Activated CD4-positive, alpha-beta T cell treated with anti-CD3 and anti-CD28 coated beads, Interleukin-2, amount 10 ng/mL, durations not matched to agents 7 days and 5 days (primary cell): ENCODE measurements at regions not wholly inside any gene's neighbourhood (a gene's known extent, or its start where the extent isn't known, plus 50 kb on each side); places are given as distances from the start of the nearest gene placed in this dataset.

Experiments used
- CTCF ChIA-PET: fragments of 350-600 bp; sonication (Branson Sonifier 250); formaldehyde crosslinking; loops from one replicate; lab custom pipeline; 2021; ENCODE audit warnings: antibody characterized with exemption; lab: Charles Lee
- POLR2A ChIA-PET: fragments of 350-600 bp; sonication (Branson Sonifier 250); formaldehyde crosslinking; loops from one replicate; lab custom pipeline; 2021; ENCODE audit warnings: antibody characterized with exemption; lab: Charles Lee
- DNase-seq: peaks from one replicate; pipeline ENCODE4 v3.0.0-alpha.2; 2020
- H3K27ac Mint-ChIP-seq: one replicate; pipeline ENCODE4 v1.8.0; 2021; ENCODE audit warnings: mild to moderate bottlenecking, moderate library complexity, mixed read lengths
- H3K27me3 Mint-ChIP-seq: one replicate; pipeline ENCODE4 v1.8.0; 2021; ENCODE audit warnings: mixed read lengths
- H3K36me3 Mint-ChIP-seq: one replicate; pipeline ENCODE4 v1.8.0; 2021; ENCODE audit warnings: low read depth, mixed read lengths
- H3K4me1 Mint-ChIP-seq: one replicate; pipeline ENCODE4 v1.8.0; 2021; ENCODE audit warnings: mixed read lengths
- H3K4me3 Mint-ChIP-seq: one replicate; pipeline ENCODE4 v1.8.0; 2021; ENCODE audit warnings: mild to moderate bottlenecking, moderate library complexity, mixed read lengths
- H3K9me3 Mint-ChIP-seq: one replicate; pipeline ENCODE4 v1.8.0; 2021; ENCODE audit warnings: mixed read lengths

DNA sequence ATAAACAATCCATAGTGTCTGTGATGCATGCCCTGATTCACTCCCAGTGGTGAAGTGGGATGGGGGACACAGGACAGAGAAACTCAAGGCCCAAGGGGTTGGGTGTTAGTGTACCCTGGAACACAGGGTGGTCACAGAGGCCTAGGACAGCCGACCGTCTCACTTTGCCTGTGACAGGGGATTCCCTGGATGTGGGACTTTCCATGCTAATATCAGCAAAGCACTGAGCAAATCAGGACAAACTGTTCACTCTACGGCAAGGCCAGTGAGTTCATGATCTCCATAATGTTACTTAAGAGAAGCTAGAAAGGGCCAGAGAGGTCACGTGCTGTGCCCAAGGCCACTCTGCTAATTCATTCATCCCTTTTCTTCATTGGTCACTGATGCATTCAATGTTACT lies 158.7 kb upstream of the RBPJ start:
- Mint-ChIP-seq H3K36me3 (peaks cover 12% of the 10 kb centered on the region), H3K27ac (no peak overlapping the region), H3K27me3 (no peaks in the 10 kb centered on the region), H3K4me3 (no peak overlapping the region), H3K4me1 (peaks cover 17% of the 10 kb centered on the region), H3K9me3 (peaks cover 18% of the 10 kb centered on the region)
- ChIA-PET CTCF (interaction anchor here (0.9 to 3.9 kb wide), 7 partner anchors 9 to 58 kb away, joined by 3 to 21 read pairs (median 3); no protein-coding TSS in a partner anchor), POLR2A (no interaction called here)
- DNase-seq, result no peak

- H3K27ac Mint-ChIP-seq, result peak overlapping the region; percentile 14
- H3K27me3 Mint-ChIP-seq, result no peaks in the 10 kb centered on the region
- ChIA-PET POLR2A (no interaction called here), CTCF (interaction anchor here (0.8 to 1.1 kb wide), 4 partner anchors 10 to 25 kb away, joined by 3 read pairs; no protein-coding TSS in a partner anchor)
- H3K4me3 Mint-ChIP-seq, result no peak overlapping the region
- H3K9me3 Mint-ChIP-seq, result peaks cover 13% of the 10 kb centered on the region
- no peak for DNase-seq
- peaks cover 5% of the 10 kb centered on the region for H3K36me3 Mint-ChIP-seq
- peaks cover 7% of the 10 kb centered on the region for H3K4me1 Mint-ChIP-seq
Observed at GRCh38 chr4:26163425-26164362, 157.1 kb upstream of the RBPJ start.

DNA sequence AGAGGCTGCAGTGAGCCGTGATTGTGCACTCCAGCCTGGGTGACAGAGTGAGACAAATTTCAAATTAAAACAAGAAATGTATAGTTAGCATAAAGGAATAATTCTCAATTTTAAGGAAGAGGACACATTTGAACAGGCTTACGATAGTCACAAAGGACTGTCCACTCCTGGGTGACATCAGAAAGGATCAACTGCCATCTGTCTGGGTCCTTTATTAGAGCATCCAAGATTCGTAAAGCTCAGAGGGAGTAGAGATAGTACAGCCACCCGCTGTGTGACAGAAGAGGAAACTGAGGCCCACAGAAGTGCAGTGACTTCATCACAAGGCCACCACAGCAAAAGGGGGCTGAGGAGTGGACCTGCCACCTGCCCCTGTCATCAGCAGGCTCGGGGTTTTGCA lies 149.3 kb upstream of the RBPJ start:
- Mint-ChIP-seq H3K27me3 (peaks cover 4% of the 10 kb centered on the region), H3K36me3 (no peaks in the 10 kb centered on the region), H3K4me1 (peaks cover 4% of the 10 kb centered on the region), H3K27ac (no peak overlapping the region), H3K9me3 (no peaks in the 10 kb centered on the region), H3K4me3 (no peak overlapping the region)
- CTCF ChIA-PET, result interaction anchor here (0.8 to 4.0 kb wide), 4 partner anchors 11 to 53 kb away, joined by 3 to 21 read pairs (median 4); no protein-coding TSS in a partner anchor
- POLR2A ChIA-PET, result no interaction called here
- no peak for DNase-seq

DNA sequence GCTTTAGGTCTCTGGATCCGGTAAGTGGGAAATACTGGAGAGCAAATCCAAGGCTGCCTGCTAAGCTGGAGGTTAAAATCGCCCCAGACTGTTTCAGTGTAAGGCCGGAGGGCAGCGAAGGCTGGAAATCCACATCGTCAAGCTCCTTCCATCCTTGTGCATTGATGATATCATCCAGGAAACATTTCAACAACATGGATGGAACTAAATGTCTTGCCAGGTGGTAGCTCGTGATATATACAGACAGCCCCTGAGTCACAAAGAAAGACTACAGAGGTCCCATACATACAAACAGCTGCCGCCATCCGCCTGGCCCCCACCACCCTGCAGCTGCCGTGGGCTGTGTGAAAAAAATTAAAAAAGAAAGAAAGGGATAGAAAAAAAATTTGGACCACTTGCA lies 148.9 kb upstream of the RBPJ start:
- Mint-ChIP-seq H3K27me3 (peaks cover 4% of the 10 kb centered on the region), H3K4me3 (no peak overlapping the region), H3K36me3 (no peaks in the 10 kb centered on the region), H3K9me3 (no peaks in the 10 kb centered on the region), H3K27ac (no peak overlapping the region), H3K4me1 (peaks cover 4% of the 10 kb centered on the region)
- ChIA-PET POLR2A (no interaction called here), CTCF (interaction anchor here (0.8 to 4.0 kb wide), 4 partner anchors 11 to 53 kb away, joined by 3 to 21 read pairs (median 4); no protein-coding TSS in a partner anchor)
- DNase-seq, result no peak

DNA sequence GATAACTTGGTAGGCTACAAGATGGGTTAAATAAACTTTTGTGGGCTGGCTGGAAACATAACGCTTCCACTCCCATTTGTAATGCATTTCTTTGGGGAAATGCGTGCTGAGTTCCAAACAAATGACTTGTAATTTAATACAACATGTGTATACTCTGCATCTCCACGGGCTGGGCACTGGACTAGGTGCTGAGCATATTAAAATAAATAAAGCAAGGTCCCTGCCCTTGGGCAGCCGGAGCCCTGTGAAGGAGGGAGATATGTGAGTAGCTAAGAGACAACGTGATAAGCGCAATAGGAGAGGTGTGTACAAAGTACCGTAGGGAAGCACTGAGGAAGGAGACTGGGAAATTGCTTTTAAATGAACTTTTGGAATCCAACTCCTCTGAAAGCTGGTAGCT lies 147.2 kb upstream of the RBPJ start:
- CTCF ChIA-PET, result interaction anchor here (1.2 to 4.0 kb wide), 2 partner anchors 13 to 20 kb away, joined by 3 to 21 read pairs; no protein-coding TSS in a partner anchor
- Mint-ChIP-seq H3K27me3 (peaks cover 4% of the 10 kb centered on the region), H3K9me3 (no peaks in the 10 kb centered on the region), H3K4me1 (peaks cover 4% of the 10 kb centered on the region), H3K4me3 (no peak overlapping the region), H3K27ac (no peak overlapping the region), H3K36me3 (no peaks in the 10 kb centered on the region)
- DNase-seq, result no peak
- POLR2A ChIA-PET, result no interaction called here

GRCh38 chr4:26174027-26174426 lies 146.8 kb upstream of the RBPJ start:
- ChIA-PET CTCF (interaction anchor here (1.2 to 4.0 kb wide), 3 partner anchors 13 to 22 kb away, joined by 3 to 21 read pairs (median 3); no protein-coding TSS in a partner anchor), POLR2A (no interaction called here)
- no peak for DNase-seq
- Mint-ChIP-seq H3K27ac (peak overlapping the region; percentile 46), H3K36me3 (no peaks in the 10 kb centered on the region), H3K9me3 (peaks cover under 1% of the 10 kb centered on the region), H3K4me1 (peaks cover 4% of the 10 kb centered on the region), H3K27me3 (peaks cover 4% of the 10 kb centered on the region), H3K4me3 (no peak overlapping the region)

DNA sequence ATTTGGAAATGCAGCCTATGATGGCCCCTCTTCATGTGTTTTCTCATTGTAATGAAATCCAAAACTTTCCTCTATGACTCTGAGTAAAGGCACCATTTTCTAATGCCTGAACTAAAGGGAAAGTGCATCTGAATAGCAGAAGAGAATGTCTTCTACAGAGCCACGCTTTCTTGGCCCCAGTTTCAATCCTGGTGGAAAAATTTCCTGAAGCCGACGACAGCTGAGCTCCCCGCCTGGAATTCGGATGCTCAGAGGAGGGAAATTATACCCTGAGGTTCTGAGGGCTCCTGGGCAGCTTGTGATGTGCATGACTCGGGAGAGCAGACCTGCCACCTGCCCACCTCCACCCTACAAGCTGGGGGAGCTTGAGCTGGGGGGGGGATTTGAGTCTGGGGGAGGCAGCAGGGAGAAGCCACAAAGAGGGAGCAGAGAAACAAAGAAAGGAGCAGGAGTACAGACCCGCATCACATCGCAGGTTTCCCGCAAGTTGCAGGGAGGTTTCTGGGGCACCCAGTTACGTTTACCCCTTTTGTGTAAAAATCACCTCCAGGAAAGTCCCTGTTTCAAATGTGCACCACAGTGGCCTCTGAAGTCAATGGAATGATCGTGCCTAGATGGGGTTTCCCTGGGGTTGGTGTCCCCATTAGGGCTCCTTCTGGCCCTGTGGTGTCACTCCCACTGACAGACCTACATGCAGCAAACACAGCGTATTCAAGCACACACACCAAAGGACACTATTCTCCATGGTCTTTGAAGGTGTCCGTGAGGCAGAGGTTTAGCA lies 145.6 kb upstream of the RBPJ start:
- H3K4me1 Mint-ChIP-seq, result peaks cover 4% of the 10 kb centered on the region
- CTCF ChIA-PET, result interaction anchor here (0.7 to 4.0 kb wide), 5 partner anchors 15 to 155 kb away, joined by 3 to 21 read pairs (median 3); no protein-coding TSS in a partner anchor

DNA sequence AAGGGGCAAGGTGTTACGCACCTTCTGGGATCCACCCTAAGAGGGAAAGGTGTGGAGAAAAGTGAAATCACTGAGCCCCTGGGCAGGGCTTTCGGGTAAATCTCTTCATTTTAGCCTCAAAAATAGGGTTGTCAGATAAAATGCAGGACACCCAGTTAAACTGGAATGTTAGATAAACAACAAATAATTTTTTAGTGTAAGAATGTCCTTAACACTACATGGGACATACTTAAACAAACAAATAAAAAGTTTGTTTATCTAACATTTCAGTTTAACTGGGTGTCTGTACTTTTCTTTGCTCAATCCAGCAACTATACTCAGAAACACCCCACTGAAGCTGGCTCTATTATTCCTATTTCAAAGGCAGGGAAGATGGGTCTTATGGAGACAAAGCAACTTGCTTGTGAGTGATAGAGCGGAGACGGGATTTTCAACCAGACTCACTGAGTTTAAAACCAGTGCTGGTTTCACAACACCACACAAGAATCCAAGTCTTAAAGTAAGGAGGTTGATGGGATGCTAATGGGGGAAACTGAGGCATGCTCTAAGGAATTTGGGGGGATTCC lies 144.8 kb upstream of the RBPJ start:
- Mint-ChIP-seq H3K9me3 (peaks cover 4% of the 10 kb centered on the region), H3K27ac (no peak overlapping the region), H3K27me3 (peaks cover 4% of the 10 kb centered on the region), H3K4me1 (peaks cover 4% of the 10 kb centered on the region), H3K36me3 (peaks cover 2% of the 10 kb centered on the region), H3K4me3 (no peak overlapping the region)
- POLR2A ChIA-PET, result no interaction called here
- DNase-seq, result no peak
- CTCF ChIA-PET, result interaction anchor here (1.2 to 1.8 kb wide), 2 partner anchors 13 to 19 kb away, joined by 3 to 5 read pairs; no protein-coding TSS in a partner anchor

More for the DNA sequence above, 145.6 kb upstream of the RBPJ start:
- no peak for DNase-seq
- POLR2A ChIA-PET, result interaction anchor here (0.6 kb wide), 1 partner anchor 153 kb away, joined by 4 read pairs; no protein-coding TSS in a partner anchor
- Mint-ChIP-seq H3K9me3 (peaks cover 4% of the 10 kb centered on the region), H3K4me3 (no peak overlapping the region), H3K27ac (no peak overlapping the region), H3K27me3 (peaks cover 4% of the 10 kb centered on the region), H3K36me3 (peaks cover 2% of the 10 kb centered on the region)

DNA sequence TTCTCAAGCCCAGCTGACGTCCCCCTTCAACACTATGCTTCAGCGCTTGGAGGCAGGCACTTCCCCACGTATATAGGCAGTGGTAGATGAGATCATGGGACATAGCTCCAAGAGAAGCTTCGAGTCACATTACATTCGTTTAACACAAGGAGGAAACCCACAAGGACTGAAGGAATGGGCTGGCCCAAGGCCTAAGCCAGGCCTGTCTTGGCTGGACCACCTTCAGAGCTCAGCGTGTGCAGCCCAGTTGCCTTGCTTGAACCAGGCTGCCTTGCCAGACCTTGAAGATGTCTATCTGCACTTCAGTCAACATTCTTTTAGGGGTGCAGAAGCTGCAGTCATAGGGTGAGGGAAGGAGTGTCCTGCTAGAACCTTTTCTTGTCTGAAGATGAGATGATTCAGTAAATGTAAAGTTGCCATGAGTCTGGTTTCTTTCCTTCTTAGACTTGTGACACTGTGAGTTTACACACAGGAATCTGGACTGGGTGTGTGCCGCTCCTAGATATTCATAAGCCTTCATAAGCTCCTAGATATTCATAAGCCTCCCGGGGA lies 144.1 kb upstream of the RBPJ start:
- Mint-ChIP-seq H3K4me3 (no peak overlapping the region), H3K36me3 (peaks cover 2% of the 10 kb centered on the region), H3K27ac (no peak overlapping the region), H3K9me3 (peaks cover 4% of the 10 kb centered on the region), H3K27me3 (peaks cover 4% of the 10 kb centered on the region), H3K4me1 (peaks cover 4% of the 10 kb centered on the region)
- ChIA-PET POLR2A (no interaction called here), CTCF (interaction anchor here (1.1 to 1.8 kb wide), 4 partner anchors 13 to 19 kb away, joined by 3 to 6 read pairs (median 4); no protein-coding TSS in a partner anchor)
- no peak for DNase-seq

DNA sequence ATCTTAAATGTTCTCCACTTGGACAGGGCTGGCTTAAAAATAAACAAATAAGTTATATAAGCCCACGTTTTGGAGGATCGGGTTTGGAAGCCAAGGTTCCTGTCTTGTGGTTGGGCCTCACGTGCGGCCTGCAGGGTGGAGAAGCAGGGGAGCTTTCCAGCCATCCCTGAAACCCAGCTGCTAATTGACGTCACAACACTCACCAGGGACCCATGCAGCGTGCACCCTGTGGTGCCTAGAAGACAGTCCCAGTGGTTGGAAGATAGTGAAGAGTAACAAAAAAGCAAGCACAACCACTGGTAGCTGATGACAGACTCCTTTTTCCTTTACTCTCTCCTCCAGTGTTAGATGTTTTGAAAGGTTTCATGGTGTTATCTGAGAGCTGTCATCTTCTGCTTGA lies 142.0 kb upstream of the RBPJ start:
- Mint-ChIP-seq H3K9me3 (peaks cover 4% of the 10 kb centered on the region), H3K27me3 (no peaks in the 10 kb centered on the region), H3K4me1 (peaks cover 4% of the 10 kb centered on the region), H3K36me3 (peaks cover 2% of the 10 kb centered on the region), H3K27ac (no peak overlapping the region), H3K4me3 (no peak overlapping the region)
- DNase-seq, result no peak
- ChIA-PET CTCF (interaction anchor here (0.6 to 0.8 kb wide), 2 partner anchors 9 to 16 kb away, joined by 3 to 4 read pairs; no protein-coding TSS in a partner anchor), POLR2A (no interaction called here)

GRCh38 chr4:26179316-26179760 lies 141.5 kb upstream of the RBPJ start:
- no peak for DNase-seq
- H3K36me3 Mint-ChIP-seq, result peaks cover 2% of the 10 kb centered on the region
- H3K27me3 Mint-ChIP-seq, result no peaks in the 10 kb centered on the region
- H3K4me3 Mint-ChIP-seq, result no peak overlapping the region
- H3K4me1 Mint-ChIP-seq, result peaks cover 4% of the 10 kb centered on the region
- ChIA-PET POLR2A (no interaction called here), CTCF (interaction anchor here (0.6 to 0.8 kb wide), 2 partner anchors 8 to 15 kb away, joined by 3 to 4 read pairs; no protein-coding TSS in a partner anchor)
- H3K9me3 Mint-ChIP-seq, result peaks cover 6% of the 10 kb centered on the region
- H3K27ac Mint-ChIP-seq, result no peak overlapping the region
